Calu3 (cell line): ENCODE measurements at regions not wholly inside any gene's neighbourhood (a gene's known extent, or its start where the extent isn't known, plus 50 kb on each side); places are given as distances from the start of the nearest gene placed in this dataset.

Experiments
- BruUV-seq: library from RNA; stranded (reverse); fragments of 400-500 nt; replicated peaks from 2 replicates; lab custom pipeline; 2021; lab: Mats Ljungman, UMichigan
- CTCF ChIA-PET: fragments of 300-600 bp; sonication (Branson Sonifier 250); formaldehyde crosslinking; loops from one replicate; lab custom pipeline; 2022; ENCODE audit warnings: antibody characterized with exemption; lab: Charles Lee
- DNase-seq: peaks from one replicate; pipeline ENCODE4 v3.0.0; 2022
- H3K27ac Mint-ChIP-seq: one replicate; pipeline ENCODE4 v1.8.0; 2022; ENCODE audit warnings: mixed read lengths; ENCODE audit not compliant: unreplicated experiment
- H3K27me3 Mint-ChIP-seq: one replicate; pipeline ENCODE4 v1.8.0; 2022; ENCODE audit warnings: mixed read lengths; ENCODE audit not compliant: unreplicated experiment
- H3K36me3 Mint-ChIP-seq: one replicate; pipeline ENCODE4 v1.8.0; 2022; ENCODE audit warnings: mild to moderate bottlenecking, moderate library complexity, mixed read lengths; ENCODE audit not compliant: insufficient read depth, unreplicated experiment
- H3K4me1 Mint-ChIP-seq: one replicate; pipeline ENCODE4 v1.8.0; 2022; ENCODE audit warnings: mild to moderate bottlenecking, low read depth, mixed read lengths; ENCODE audit not compliant: unreplicated experiment
- H3K4me3 Mint-ChIP-seq: one replicate; pipeline ENCODE4 v1.8.0; 2022; ENCODE audit warnings: mild to moderate bottlenecking, low read depth, moderate library complexity, mixed read lengths; ENCODE audit not compliant: unreplicated experiment
- H3K9me3 Mint-ChIP-seq: one replicate; pipeline ENCODE4 v1.8.0; 2022; ENCODE audit warnings: low read depth, mixed read lengths; ENCODE audit not compliant: unreplicated experiment
- intact Hi-C: fragments of 100-400 bp; cut with micrococcal nuclease; formaldehyde crosslinking; loops from one replicate; pipeline ENCODE4 v1.10.0; 2022; ENCODE audit not compliant: unreplicated experiment
- TF ChIP-seq, protein P1 (sequence below): fragments of 200-600 bp; IDR thresholded peaks from one replicate; pipeline ENCODE4 v1.8.0; 2022; ENCODE audit warnings: antibody characterized with exemption; ENCODE audit not compliant: unreplicated experiment

GRCh38 chr12:91328451-91328850 is 145.8 kb upstream of the DCN start:
- TF ChIP-seq, protein P1, sequence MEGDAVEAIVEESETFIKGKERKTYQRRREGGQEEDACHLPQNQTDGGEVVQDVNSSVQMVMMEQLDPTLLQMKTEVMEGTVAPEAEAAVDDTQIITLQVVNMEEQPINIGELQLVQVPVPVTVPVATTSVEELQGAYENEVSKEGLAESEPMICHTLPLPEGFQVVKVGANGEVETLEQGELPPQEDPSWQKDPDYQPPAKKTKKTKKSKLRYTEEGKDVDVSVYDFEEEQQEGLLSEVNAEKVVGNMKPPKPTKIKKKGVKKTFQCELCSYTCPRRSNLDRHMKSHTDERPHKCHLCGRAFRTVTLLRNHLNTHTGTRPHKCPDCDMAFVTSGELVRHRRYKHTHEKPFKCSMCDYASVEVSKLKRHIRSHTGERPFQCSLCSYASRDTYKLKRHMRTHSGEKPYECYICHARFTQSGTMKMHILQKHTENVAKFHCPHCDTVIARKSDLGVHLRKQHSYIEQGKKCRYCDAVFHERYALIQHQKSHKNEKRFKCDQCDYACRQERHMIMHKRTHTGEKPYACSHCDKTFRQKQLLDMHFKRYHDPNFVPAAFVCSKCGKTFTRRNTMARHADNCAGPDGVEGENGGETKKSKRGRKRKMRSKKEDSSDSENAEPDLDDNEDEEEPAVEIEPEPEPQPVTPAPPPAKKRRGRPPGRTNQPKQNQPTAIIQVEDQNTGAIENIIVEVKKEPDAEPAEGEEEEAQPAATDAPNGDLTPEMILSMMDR: no peak
- CTCF ChIA-PET: interaction anchor here (0.6 to 1.0 kb wide), 2 partner anchors 147 to 166 kb away, joined by 3 to 7 read pairs; no protein-coding TSS in a partner anchor
- intact Hi-C loops: loop anchor here (5.0 kb wide), 1 partner anchor 216 kb away; the partner anchor contains the start of gene LUM
- Mint-ChIP-seq H3K4me1 (no peaks in the 10 kb centered on the region), H3K9me3 (peaks cover 3% of the 10 kb centered on the region), H3K27ac (no peak overlapping the region), H3K36me3 (no peaks in the 10 kb centered on the region), H3K4me3 (no peak overlapping the region), H3K27me3 (no peaks in the 10 kb centered on the region)
- no peak for DNase-seq
- BruUV-seq: no TSS peak

DNA sequence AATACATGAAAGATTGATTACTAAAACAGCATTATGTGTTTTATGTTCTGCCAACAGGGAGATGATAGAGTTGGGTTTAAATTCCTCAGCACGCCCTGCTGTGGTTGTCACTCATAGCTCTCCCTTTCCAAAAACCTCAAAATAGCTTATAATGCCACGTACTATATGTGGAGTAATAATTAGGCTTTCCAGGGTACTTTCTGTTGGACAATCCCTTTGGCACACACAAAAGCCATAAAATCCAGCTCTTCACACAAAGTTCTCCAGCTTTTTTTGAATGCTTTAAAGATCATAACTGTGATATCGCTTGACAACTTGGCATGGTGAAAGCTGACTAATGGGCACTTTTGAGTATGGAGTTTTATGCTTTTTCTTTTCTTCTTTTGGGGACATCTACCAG is 145.3 kb upstream of the DCN start:
- no peaks in the 10 kb centered on the region for H3K27me3 Mint-ChIP-seq
- BruUV-seq: no TSS peak
- no peaks in the 10 kb centered on the region for H3K4me1 Mint-ChIP-seq
- no peak for DNase-seq
- no peak overlapping the region for H3K4me3 Mint-ChIP-seq
- intact Hi-C loops: loop anchor here (2.0 to 5.0 kb wide), 2 partner anchors 216 to 351 kb away; partner anchors contain the start of gene LUM
- CTCF ChIA-PET: interaction anchor here (0.6 to 1.0 kb wide), 2 partner anchors 147 to 166 kb away, joined by 3 to 7 read pairs; no protein-coding TSS in a partner anchor
- no peak overlapping the region for H3K27ac Mint-ChIP-seq
- H3K36me3 Mint-ChIP-seq: no peaks in the 10 kb centered on the region
- TF ChIP-seq, protein P1: no peak
- peaks cover 3% of the 10 kb centered on the region for H3K9me3 Mint-ChIP-seq

DNA sequence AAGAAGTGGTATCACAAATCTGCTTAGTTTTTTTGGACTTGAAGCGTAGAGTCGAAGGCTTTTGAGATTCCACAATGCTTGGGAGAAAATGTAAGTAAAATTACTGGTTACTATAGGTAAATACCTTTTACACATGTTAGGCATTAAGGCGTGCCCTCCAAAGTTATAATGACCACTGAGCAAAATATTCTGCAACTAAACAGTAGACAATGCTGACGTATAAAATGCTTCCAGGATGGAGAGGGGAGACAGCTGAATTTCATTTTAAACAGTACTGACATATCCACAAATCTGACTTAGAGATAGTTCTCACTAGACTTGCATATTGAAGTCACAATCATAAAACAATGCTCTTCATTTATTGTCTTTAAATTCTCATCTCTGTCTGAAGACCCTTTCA is 144.5 kb upstream of the DCN start:
- no peak overlapping the region for H3K27ac Mint-ChIP-seq

DNA sequence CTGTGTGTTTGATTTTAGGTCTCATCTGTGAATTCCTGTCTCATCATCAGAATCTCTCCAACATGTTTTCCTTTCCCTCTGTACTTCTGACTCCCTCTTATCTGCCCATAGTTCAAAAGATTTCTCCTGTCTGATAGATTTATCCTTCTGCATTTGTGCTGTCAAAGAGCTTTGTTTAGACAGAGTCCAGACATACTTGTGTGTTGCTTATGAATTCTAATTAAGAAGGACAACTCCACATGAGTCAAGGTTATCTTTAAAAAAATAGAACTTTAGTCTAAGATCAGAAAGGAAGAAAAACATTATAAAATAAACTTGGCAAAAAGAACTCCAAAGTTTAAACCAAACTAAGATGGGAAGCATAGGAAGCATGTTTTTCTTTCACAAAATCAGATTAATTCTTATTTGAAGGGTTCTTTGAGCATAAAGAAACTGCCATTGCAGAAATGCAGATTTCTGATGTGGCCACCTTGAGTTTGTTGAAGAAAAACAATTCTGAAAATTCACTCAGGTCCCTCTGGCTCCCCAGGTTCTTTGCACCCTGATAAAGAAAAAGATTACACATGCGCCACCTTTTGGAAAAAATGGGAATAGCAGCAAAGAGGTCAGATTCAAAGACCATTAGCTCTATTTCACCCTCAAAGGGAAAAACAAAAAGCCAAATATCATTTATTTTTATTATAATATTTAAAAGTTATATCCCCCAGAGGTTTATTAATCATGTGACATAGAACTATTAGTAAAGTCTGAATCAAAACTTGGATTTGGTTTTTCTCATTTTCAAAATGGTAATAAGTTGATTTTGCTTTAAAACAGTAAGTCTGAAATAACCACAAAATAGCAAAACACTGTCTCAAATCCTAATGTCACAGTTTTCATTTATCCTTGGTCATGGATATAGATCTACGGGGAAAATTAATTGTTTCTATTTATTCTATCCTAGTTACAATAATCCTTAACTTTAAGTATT is 143.7 kb upstream of the DCN start:
- TF ChIP-seq, protein P1: peak; percentile 67
- Mint-ChIP-seq H3K36me3 (no peaks in the 10 kb centered on the region), H3K27me3 (no peaks in the 10 kb centered on the region), H3K4me3 (no peak overlapping the region), H3K27ac (no peak overlapping the region), H3K4me1 (no peaks in the 10 kb centered on the region), H3K9me3 (peaks cover 3% of the 10 kb centered on the region)
- DNase-seq: peak; percentile 70
- BruUV-seq: no TSS peak
- CTCF ChIA-PET: interaction anchor here (0.6 to 1.0 kb wide), 3 partner anchors 215 to 348 kb away, joined by 3 to 6 read pairs (median 4); partner anchors contain the start of gene LUM
- intact Hi-C loops: loop anchor here (1.0 to 5.0 kb wide), 4 partner anchors 148 to 367 kb away; partner anchors contain the start of gene LUM

More for the DNA sequence above, 144.5 kb upstream of the DCN start:
- no peaks in the 10 kb centered on the region for H3K4me1 Mint-ChIP-seq
- H3K4me3 Mint-ChIP-seq: no peak overlapping the region
- no TSS peak for BruUV-seq
- no peaks in the 10 kb centered on the region for H3K36me3 Mint-ChIP-seq
- TF ChIP-seq, protein P1: no peak
- H3K9me3 Mint-ChIP-seq: peaks cover 3% of the 10 kb centered on the region
- H3K27me3 Mint-ChIP-seq: no peaks in the 10 kb centered on the region
- intact Hi-C loops: loop anchor here (2.0 to 5.0 kb wide), 2 partner anchors 215 to 350 kb away; partner anchors contain the start of gene LUM
- CTCF ChIA-PET: interaction anchor here (0.6 to 1.0 kb wide), 3 partner anchors 216 to 349 kb away, joined by 3 to 6 read pairs (median 4); partner anchors contain the start of gene LUM
- DNase-seq: no peak
